ENCODE measurements at regions not wholly inside any gene's neighbourhood (a gene's known extent, or its start where the extent isn't known, plus 50 kb on each side); places are given as distances from the start of the nearest gene placed in this dataset.

DNA sequence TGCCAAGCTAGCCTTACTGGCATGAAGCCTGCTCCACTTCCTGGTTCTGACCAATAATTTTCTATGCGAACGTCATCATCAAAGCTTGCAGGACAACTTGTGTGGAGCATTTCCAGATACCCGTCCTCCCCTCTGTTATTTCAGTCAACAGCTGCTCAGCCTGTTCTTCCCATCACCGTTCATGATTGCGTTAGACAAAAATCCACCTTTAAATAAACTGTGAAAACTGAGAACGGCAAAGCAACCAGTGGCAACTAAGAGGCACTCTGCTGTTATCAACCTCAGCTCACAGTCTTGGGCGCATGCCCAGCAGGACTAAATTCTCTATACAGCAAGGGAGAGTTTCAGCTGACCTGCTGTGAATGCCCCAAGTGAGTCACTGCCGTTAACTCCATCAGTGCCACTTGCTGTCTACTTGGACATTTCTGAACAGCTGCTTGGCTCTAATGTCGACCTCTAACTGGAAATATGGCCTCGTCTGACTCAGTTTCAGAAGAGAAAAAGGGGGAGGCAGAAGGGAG is 207.4 kb upstream of the RUNX1 start:
- peak; percentile 98 for DNase-seq (ENCODE audit: low read depth, low spot score)
- Histone ChIP-seq H3K27ac (ENCODE audit: insufficient read depth, low read depth, low read length) (peak overlapping the region; percentile 78), H3K4me1 (ENCODE audit: control insufficient read depth, extremely low read depth, insufficient read depth, low read length) (peaks cover 15% of the 10 kb centered on the region), H3K36me3 (ENCODE audit: control insufficient read depth in 2 of 2, extremely low read depth in 1 of 2, insufficient read depth in 2 of 2, low read length in 2 of 2) (no peaks in the 10 kb centered on the region), H4K20me1 (replicated peaks; ENCODE audit: control insufficient read depth, extremely low read depth, insufficient read depth, low read length) (no peaks in the 10 kb centered on the region), H3K9me1 (replicated peaks; ENCODE audit: control insufficient read depth, extremely low read depth, insufficient read depth, low read length) (no peaks in the 10 kb centered on the region), H2AFZ (ENCODE audit: low read depth, low read length) (peak overlapping the region; percentile 81), H3K27me3 (ENCODE audit: control insufficient read depth in 2 of 2, insufficient read depth in 2 of 2, low read length in 2 of 2) (no peaks in the 10 kb centered on the region), H3K4me2 (ENCODE audit: insufficient read depth, low read length) (peak overlapping the region; percentile 79), H3K9me3 (replicated peaks; ENCODE audit: control insufficient read depth, insufficient read depth, low read length) (no peaks in the 10 kb centered on the region), H3K9ac (replicated peaks; ENCODE audit: extremely low read depth, insufficient read depth, low read length) (peak overlapping the region; percentile 61), H3K4me3 (replicated peaks in 1 of 3; ENCODE audit: insufficient read depth in 1 of 3, low read depth in 1 of 3, low read length in 3 of 3) (peak overlapping the region in 2 of 3 experiments; percentile 20 to 47), H3K79me2 (ENCODE audit: control insufficient read depth, insufficient read depth, low read length) (no peaks in the 10 kb centered on the region)
- intact Hi-C loops (cut with micrococcal nuclease), result loop anchor here (1.0 to 10.0 kb wide), 6 partner anchors 24 to 676 kb away; no protein-coding TSS in a partner anchor
- dilution Hi-C loops (cut with MboI; ENCODE audit: extremely low pct_ligation_motif_present, low sequenced_read_pairs), result no loop called here
- no TSS peak for BruUV-seq (replicated peaks)
- ChIA-PET POLR2A (interaction anchor here (0.7 to 1.2 kb wide), 3 partner anchors 51 to 450 kb away, joined by 3 to 5 read pairs (median 3); no protein-coding TSS in a partner anchor), CTCF (interaction anchor here (0.9 to 2.4 kb wide), 15 partner anchors 9 to 584 kb away, joined by 3 to 13 read pairs (median 4); no protein-coding TSS in a partner anchor)
- peak; percentile 97 for FAIRE-seq
- TF ChIP-seq FOS (IDR thresholded peaks at IDR 0.05; ENCODE audit: borderline replicate concordance, insufficient read depth, low read length) (peak; percentile 95), JUN (IDR thresholded peaks at IDR 0.05; ENCODE audit: borderline replicate concordance, insufficient read depth, insufficient read length, low read depth) (peak; percentile 88), POLR2A (IDR thresholded peaks at IDR 0.05; ENCODE audit: low read depth, low read length) (no peak), GATA2 (IDR thresholded peaks at IDR 0.05; ENCODE audit: insufficient read depth, insufficient read length, low read depth, low read length) (peak; percentile 32), POLR2AphosphoS5 (IDR thresholded peaks at IDR 0.05; ENCODE audit: insufficient read depth, low read depth, low read length) (peak; percentile 47)

DNA sequence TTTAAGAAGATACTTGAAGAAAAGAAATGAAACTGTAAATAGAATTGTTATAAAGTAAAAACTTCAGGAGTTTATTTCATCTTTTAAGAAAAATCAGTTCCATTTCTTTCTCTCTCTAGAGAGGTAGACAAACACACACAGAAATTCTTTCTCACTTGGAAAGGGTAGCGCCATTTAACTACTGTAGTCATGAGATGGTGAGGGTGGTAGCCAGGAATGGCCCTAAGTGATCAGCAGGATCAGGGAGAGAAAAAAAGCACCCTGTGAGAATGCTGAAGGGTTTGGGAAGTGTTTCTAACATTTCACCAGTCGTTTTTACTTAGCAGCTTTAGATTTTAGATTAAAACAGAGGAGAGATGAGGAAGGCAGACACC is 205.7 kb upstream of the RUNX1 start:
- TF ChIP-seq POLR2A (IDR thresholded peaks at IDR 0.05; ENCODE audit: low read depth, low read length) (no peak), FOS (IDR thresholded peaks at IDR 0.05; ENCODE audit: borderline replicate concordance, insufficient read depth, low read length) (no peak), JUN (IDR thresholded peaks at IDR 0.05; ENCODE audit: borderline replicate concordance, insufficient read depth, insufficient read length, low read depth) (no peak), POLR2AphosphoS5 (IDR thresholded peaks at IDR 0.05; ENCODE audit: insufficient read depth, low read depth, low read length) (no peak), GATA2 (IDR thresholded peaks at IDR 0.05; ENCODE audit: insufficient read depth, insufficient read length, low read depth, low read length) (no peak), EZH2 (IDR thresholded peaks at IDR 0.05; ENCODE audit: borderline replicate concordance, low read depth, low read length, severe bottlenecking) (no peak), MYC (IDR thresholded peaks at IDR 0.05; ENCODE audit: low read depth, low read length) (no peak)
- TF ChIP-seq, protein P1, sequence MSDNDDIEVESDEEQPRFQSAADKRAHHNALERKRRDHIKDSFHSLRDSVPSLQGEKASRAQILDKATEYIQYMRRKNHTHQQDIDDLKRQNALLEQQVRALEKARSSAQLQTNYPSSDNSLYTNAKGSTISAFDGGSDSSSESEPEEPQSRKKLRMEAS (IDR thresholded peaks at IDR 0.05; ENCODE audit: insufficient read depth, insufficient read length), result no peak
- TF ChIP-seq, protein P2, sequence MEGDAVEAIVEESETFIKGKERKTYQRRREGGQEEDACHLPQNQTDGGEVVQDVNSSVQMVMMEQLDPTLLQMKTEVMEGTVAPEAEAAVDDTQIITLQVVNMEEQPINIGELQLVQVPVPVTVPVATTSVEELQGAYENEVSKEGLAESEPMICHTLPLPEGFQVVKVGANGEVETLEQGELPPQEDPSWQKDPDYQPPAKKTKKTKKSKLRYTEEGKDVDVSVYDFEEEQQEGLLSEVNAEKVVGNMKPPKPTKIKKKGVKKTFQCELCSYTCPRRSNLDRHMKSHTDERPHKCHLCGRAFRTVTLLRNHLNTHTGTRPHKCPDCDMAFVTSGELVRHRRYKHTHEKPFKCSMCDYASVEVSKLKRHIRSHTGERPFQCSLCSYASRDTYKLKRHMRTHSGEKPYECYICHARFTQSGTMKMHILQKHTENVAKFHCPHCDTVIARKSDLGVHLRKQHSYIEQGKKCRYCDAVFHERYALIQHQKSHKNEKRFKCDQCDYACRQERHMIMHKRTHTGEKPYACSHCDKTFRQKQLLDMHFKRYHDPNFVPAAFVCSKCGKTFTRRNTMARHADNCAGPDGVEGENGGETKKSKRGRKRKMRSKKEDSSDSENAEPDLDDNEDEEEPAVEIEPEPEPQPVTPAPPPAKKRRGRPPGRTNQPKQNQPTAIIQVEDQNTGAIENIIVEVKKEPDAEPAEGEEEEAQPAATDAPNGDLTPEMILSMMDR (IDR thresholded peaks at IDR 0.05; ENCODE audit: extremely low read depth in 1 of 2, insufficient read depth in 1 of 2, low read depth in 1 of 2, low read length in 2 of 2), result no peak
- no TSS peak for BruUV-seq (replicated peaks)
- Histone ChIP-seq H3K27me3 (ENCODE audit: control insufficient read depth in 2 of 2, insufficient read depth in 2 of 2, low read length in 2 of 2) (no peaks in the 10 kb centered on the region), H3K9me3 (replicated peaks; ENCODE audit: control insufficient read depth, insufficient read depth, low read length) (no peaks in the 10 kb centered on the region), H3K9ac (replicated peaks; ENCODE audit: extremely low read depth, insufficient read depth, low read length) (no peak overlapping the region), H3K36me3 (ENCODE audit: control insufficient read depth in 2 of 2, extremely low read depth in 1 of 2, insufficient read depth in 2 of 2, low read length in 2 of 2) (no peaks in the 10 kb centered on the region), H3K4me1 (ENCODE audit: control insufficient read depth, extremely low read depth, insufficient read depth, low read length) (peaks cover 15% of the 10 kb centered on the region), H3K27ac (ENCODE audit: insufficient read depth, low read depth, low read length) (no peak overlapping the region), H3K9me1 (replicated peaks; ENCODE audit: control insufficient read depth, extremely low read depth, insufficient read depth, low read length) (no peaks in the 10 kb centered on the region), H3K4me3 (replicated peaks in 1 of 3; ENCODE audit: insufficient read depth in 1 of 3, low read depth in 1 of 3, low read length in 3 of 3) (no peak overlapping the region), H3K79me2 (ENCODE audit: control insufficient read depth, insufficient read depth, low read length) (no peaks in the 10 kb centered on the region), H2AFZ (ENCODE audit: low read depth, low read length) (no peak overlapping the region), H3K4me2 (ENCODE audit: insufficient read depth, low read length) (no peak overlapping the region), H4K20me1 (replicated peaks; ENCODE audit: control insufficient read depth, extremely low read depth, insufficient read depth, low read length) (no peaks in the 10 kb centered on the region)
- FAIRE-seq (no peak), DNase-seq (ENCODE audit: low read depth, low spot score) (no peak)
- intact Hi-C loops (cut with micrococcal nuclease), result loop anchor here (5.0 to 10.0 kb wide), 2 partner anchors 167 to 450 kb away; no protein-coding TSS in a partner anchor
- ChIA-PET CTCF (interaction anchor here (0.9 to 1.2 kb wide), 2 partner anchors 22 to 365 kb away, joined by 3 to 4 read pairs; no protein-coding TSS in a partner anchor), POLR2A (no interaction called here)
- dilution Hi-C loops (cut with MboI; ENCODE audit: extremely low pct_ligation_motif_present, low sequenced_read_pairs), result no loop called here

Data from endothelial cell of umbilical vein (primary cell).